ENCODE measurements at regions not wholly inside any gene's neighbourhood (a gene's known extent, or its start where the extent isn't known, plus 50 kb on each side); places are given as distances from the start of the nearest gene placed in this dataset.

GRCh38 chr15:46618984-46619383 is 984.2 kb downstream of the SQOR start:
- no peak overlapping the region for H3K4me3 ChIP-seq
- no peak overlapping the region for H3K27ac ChIP-seq
- TF ChIP-seq CTCF (IDR thresholded peaks at IDR 0.05), result no peak
- no peak for DNase-seq (ENCODE audit: low spot score)

GRCh38 chr15:46620392-46621013 is 985.7 kb downstream of the SQOR start:
- TF ChIP-seq CTCF (IDR thresholded peaks at IDR 0.05), result no peak
- H3K4me3 ChIP-seq, result no peak overlapping the region
- DNase-seq (ENCODE audit: low spot score), result no peak
- H3K27ac ChIP-seq, result no peak overlapping the region

GRCh38 chr15:46622851-46623250 is 988.0 kb downstream of the SQOR start:
- no peak for DNase-seq (ENCODE audit: low spot score)
- H3K27ac ChIP-seq, result no peak overlapping the region
- no peak for TF ChIP-seq CTCF (IDR thresholded peaks at IDR 0.05)
- H3K4me3 ChIP-seq, result no peak overlapping the region

- H3K27ac ChIP-seq, result no peak overlapping the region
- no peak overlapping the region for H3K4me3 ChIP-seq
- TF ChIP-seq CTCF (IDR thresholded peaks at IDR 0.05), result no peak
- no peak for DNase-seq (ENCODE audit: low spot score)
Measured at GRCh38 chr15:46636206-46636605, 1001.4 kb downstream of the SQOR start.

- TF ChIP-seq CTCF (IDR thresholded peaks at IDR 0.05), result no peak
- DNase-seq (ENCODE audit: low spot score), result no peak
- Histone ChIP-seq H3K4me3 (no peak overlapping the region), H3K27ac (no peak overlapping the region)
Measured at GRCh38 chr15:46644501-46645481, 1010.0 kb downstream of the SQOR start.

- TF ChIP-seq CTCF (IDR thresholded peaks at IDR 0.05), result no peak
- Histone ChIP-seq H3K4me3 (no peak overlapping the region), H3K27ac (no peak overlapping the region)
- DNase-seq (ENCODE audit: low spot score), result no peak
Measured at GRCh38 chr15:46646490-46646889, 1011.7 kb downstream of the SQOR start.

All from coronary artery (tissue), 2 donors.